ENCODE measurements at regions not wholly inside any gene's neighbourhood (a gene's known extent, or its start where the extent isn't known, plus 50 kb on each side); places are given as distances from the start of the nearest gene placed in this dataset.
"Not testable (repeated sequence)": the region's sequence is repeated elsewhere in the genome, so short reads cannot be mapped to it uniquely, and the experiment has no call there.

DNA sequence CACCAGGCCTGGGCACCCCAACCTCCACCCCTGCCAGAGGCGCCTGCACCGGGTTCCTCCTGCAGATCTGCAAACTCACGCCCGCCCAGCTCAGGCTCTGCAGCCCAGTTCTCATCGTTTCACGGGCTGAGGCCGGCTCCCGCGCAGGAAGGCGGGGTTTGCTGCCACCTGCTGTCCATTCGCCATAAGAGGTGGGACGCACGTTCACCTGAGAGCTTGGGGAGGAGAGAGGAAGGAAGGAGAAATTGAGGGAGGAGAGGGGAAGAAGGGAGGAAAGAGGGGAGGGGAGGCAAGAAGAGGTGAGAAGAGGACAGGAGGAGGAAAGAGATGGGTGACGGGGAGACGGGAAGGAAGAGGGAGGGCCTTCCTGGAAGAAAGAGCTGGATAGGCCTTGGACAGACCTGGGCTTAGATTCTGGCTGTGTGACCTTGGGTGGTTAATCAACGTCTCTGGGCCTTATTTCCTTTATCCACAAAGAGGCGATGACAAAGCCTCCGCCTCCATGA is 114.5 kb downstream of the ADRA2C start:
- peak; percentile 84 for DNase-seq (ENCODE audit: low spot score)

- DNase-seq (ENCODE audit: low spot score) = not testable (repeated sequence)
These were observed 116.2 kb downstream of the ADRA2C start for GRCh38 chr4:3882316-3882885.

- DNase-seq (ENCODE audit: low spot score) = not testable (repeated sequence)
These were observed 118.1 kb downstream of the ADRA2C start for GRCh38 chr4:3884261-3884660.

- DNase-seq (ENCODE audit: low spot score) = not testable (repeated sequence)
These were observed 127.4 kb downstream of the ADRA2C start for GRCh38 chr4:3893590-3893989.

DNA sequence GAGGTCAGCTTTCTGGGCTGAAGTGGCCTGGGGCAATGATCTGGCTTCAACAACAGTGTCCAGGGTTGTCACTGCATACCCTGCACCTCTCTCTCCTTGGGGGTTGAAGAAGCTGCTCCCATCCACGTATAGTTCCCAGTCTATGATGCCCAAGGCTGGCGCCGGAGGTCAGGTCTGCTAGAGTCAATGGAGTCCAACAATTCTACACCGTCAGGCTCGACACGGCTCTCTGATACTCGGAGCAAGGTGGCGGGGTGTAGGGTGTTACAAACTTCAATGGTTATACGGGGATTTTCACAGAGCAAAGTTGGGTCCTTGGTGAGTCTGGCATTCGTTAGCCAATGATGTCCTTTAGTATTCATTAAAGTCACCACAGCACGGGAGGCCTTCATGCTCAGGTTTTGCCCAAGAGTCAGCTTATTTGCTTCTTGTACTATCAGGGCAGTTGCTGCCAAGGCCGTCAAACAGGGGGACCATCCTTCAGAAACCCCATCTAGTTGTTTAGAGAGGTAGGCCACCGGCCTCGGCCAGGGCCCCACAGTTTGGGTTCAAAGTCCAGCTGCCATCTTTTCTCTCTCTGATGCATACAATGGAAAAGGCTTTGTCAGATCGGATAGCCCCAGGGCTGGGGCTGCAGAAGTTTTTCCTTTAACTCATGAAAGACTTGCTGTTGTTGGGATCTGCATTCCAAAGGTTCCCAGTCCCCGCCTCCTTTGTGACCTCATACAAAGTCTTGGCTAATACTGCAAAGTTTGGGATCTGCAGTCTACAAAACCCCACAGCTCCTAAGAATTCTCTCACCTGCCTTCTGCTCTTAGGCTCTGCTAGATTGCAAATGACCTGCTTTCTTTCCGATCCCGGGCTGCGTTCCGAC is 128.1 kb downstream of the ADRA2C start:
- not testable (repeated sequence) for DNase-seq (ENCODE audit: low spot score)

DNA sequence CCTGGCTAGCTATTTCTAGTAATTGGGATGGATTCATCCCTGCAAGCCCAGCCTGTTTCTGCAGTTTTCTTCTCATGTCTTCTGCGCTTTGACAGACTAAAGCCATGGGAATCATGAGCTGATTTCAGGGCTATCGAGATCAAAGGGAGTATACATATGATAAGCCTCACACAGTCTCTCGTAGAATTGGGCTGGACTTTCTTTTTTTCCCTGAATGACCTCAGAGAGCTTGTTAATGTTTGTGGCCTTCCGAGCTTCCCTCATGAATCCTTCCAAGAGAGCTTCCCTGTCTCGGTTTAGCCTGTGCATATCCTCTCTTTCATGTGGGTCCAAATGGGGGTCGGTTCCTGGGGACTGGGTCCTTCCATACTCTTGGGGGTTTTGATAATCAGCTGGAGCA is 130.3 kb downstream of the ADRA2C start:
- DNase-seq (ENCODE audit: low spot score) = no peak

DNA sequence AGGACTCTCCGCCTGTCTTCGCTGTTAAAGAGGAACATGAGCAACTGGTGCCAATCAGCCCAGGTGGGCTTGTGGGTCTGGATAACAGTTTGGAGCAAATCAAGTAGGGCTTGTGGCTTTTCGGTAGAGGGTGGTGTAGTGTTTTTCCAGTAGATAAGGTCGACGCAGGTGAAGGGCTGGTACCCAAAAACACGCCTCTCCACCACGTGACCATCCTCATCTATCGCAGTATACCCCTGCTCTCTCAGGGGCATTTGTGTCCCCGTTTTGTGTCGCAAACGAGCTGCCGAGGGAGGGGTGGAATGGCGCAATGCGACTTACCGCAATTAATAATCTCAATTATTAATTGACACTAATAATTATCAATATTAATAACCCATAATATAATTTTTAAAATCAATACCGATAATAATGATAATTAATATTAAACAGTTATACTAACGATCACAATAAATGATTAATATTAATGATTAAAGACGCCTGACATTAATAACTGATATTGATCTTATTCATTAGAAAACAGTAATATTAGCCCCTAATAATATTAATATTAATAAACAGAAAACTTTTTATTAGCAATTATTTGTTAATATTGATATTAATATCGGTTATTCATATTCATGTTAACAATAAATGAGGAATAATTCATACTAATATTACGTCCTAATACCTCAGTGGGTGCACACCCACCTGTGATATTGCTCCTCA is 130.8 kb downstream of the ADRA2C start:
- DNase-seq (ENCODE audit: low spot score) = not testable (repeated sequence)

- DNase-seq (ENCODE audit: low spot score) = no peak
These were observed 131.9 kb downstream of the ADRA2C start for GRCh38 chr4:3898098-3898497.

DNA sequence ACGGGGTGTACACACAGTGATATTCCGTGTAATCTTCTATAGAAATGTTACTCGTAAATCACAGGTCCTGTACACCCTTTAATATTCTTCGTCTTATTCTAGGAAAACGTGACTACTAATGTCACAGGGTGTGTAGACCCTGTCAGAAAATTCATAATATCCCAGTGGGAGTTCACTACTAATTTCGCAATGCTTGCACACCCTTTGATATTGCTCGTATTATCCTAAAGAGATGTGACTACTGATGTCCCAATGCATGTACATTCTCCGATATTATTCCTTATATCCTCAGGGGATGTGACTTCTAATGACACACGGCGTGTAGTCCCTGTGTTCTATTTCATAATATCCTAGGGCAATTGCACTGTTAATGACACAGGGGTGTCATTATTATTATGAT is 132.7 kb downstream of the ADRA2C start:
- DNase-seq (ENCODE audit: low spot score) = not testable (repeated sequence)

DNA sequence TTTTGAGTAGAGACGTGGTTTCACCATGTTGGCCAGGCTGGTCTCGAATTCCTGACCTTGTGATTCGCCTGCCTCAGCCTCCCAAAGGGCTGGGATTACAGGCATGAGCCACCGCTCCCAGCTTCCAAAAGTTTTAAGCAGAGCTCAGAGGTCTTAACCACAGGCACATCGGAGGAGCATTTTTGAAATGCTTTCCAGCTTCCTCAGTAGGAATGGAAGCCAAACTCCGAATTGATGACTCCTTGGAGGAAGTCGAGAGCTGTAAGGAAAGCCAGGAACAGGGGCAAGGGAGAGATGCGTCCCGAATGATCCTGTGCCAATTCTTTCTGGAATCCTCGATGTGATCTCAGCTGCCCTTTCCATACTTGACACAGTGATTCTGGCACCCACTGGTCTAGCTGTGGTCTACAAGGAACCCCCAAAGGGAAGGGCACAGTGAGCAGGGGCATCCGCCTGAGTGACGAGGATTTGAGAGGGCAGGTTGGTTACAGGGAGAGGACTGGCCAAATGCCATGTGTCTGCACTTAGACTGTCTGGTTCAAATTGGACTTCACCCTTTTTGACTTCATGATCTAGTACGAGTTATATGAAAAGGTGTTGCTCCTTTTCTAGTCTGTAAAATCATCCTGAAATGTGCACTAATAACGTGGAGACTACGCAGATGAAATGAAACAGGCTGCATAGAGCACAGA is 138.2 kb downstream of the ADRA2C start:
- not testable (repeated sequence) for DNase-seq (ENCODE audit: low spot score)

DNA sequence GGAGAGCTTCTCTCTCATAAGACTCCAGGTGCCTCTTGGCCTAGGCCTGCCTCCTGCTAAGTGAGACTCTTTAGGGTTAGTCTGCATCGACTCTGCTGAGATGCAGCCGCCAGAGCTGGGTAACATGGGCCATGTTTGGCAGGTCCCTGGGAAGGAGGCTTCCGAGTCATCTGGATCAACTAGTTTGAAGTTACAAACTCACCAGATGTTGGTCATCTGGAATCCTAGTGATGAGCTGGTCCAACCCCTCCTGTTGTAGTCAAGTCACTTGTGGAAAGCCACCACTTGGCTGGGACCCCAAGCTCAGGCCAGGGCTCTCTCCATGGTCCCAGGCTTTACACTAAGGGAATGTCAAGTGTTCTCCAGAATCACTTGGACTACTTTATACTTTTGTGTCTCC is 143.4 kb downstream of the ADRA2C start:
- not testable (repeated sequence) for DNase-seq (ENCODE audit: low spot score)

DNA sequence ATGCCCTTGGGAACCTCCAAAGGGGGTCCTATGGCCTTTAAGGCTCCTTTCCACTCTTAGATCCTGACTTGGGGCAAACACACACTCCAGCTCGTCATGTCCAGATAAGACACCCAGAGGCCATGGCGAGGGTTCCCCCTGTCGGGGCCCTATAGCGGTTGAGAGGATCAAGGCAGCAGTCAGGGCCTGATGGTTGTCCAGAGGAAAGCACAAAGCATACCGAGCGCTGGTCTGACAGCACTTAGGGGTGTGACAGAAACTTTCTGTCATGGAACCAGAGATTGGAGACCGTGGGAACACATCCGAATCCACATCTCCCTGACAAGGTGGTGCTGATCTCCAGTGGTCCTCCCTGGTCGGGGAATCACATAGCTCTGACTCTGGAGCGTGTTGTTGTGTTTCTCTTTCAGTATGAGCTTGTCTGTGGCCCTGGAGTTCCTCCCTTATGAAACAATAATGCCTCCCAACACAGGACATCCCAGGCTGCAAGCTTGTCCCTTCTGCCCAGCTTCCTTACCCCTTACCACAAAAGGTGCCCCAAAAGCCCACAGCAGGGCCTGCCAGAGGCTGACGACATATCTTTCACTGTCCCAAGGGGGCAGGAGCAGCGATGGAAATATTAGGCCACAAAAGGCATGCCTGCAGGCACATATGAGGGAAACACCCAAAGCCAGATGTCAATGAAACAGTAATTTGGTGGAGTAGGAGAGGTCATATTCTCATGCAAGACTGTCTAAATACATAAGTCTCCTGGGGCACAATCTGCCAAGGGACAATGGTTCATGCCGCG is 144.2 kb downstream of the ADRA2C start:
- not testable (repeated sequence) for DNase-seq (ENCODE audit: low spot score)

GRCh38 chr4:3911252-3911856 is 145.2 kb downstream of the ADRA2C start:
- no peak for DNase-seq (ENCODE audit: low spot score)

DNA sequence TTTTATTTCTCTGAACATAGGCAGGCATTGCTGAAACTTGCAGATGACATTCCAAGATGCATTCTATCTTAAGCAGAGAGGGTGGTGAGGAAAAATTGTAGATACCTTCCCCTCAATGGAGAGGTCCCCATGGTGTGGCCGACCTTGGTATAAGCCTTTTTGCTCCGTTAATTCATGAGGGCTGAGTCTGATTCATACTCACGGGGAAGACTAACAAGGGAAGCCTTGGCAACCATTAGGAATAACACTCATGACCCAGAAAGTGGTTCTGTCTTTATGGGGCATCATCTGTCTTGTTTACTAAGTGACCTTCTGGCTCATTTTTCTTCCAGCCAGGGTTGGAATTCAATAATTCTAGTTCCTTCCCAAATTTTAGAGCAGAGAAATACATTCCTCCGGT is 148.3 kb downstream of the ADRA2C start:
- not testable (repeated sequence) for DNase-seq (ENCODE audit: low spot score)

- not testable (repeated sequence) for DNase-seq (ENCODE audit: low spot score)
These were observed 153.3 kb downstream of the ADRA2C start for GRCh38 chr4:3919509-3919908.

GRCh38 chr4:3921902-3922301 is 155.7 kb downstream of the ADRA2C start:
- not testable (repeated sequence) for DNase-seq (ENCODE audit: low spot score)

- not testable (repeated sequence) for DNase-seq (ENCODE audit: low spot score)
These were observed 159.7 kb downstream of the ADRA2C start for GRCh38 chr4:3925841-3926240.

- not testable (repeated sequence) for DNase-seq (ENCODE audit: low spot score)
These were observed 160.1 kb downstream of the ADRA2C start for GRCh38 chr4:3926271-3926670.

DNA sequence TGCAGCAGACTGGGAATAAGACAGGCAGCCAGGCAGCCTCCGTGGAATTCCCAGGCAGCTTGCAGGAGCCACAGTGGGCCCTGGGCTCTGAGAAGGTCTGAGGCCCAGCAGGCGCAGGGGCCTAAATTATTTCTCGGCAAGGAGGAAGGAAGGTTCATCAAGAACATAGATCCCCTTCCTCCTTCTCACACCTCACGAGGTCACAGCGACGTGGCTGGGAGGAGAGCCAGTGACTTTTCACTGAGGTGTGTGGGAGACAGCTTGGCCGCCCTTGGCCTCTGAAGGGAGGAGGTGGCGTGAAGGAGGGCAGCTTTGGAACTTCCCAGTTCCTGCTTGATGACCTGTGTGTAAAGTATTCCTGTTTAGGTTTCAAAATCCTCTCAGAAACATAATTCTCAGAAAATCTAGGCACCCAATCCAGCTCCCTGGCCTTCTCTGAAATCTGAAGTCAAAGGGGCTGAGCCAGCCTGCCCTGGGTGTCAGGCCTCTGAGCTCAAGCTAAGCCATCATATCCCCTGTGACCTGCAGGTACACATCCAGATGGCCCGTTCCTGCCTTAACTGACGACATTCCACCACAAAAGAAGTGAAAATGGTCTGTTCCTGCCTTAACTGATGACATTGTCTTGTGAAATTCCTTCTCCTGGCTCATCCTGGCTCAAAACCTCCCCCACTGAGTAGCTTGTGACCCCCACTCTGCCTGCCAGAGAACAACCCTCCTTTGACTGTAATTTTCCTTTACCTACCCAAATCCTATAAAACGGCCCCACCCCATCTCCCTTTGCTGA is 161.0 kb downstream of the ADRA2C start:
- not testable (repeated sequence) for DNase-seq (ENCODE audit: low spot score)

- DNase-seq (ENCODE audit: low spot score) = not testable (repeated sequence)
These were observed 163.2 kb downstream of the ADRA2C start for GRCh38 chr4:3929431-3929830.
